ENCODE measurements at regions not wholly inside any gene's neighbourhood (a gene's known extent, or its start where the extent isn't known, plus 50 kb on each side); places are given as distances from the start of the nearest gene placed in this dataset.
A peak's percentile ranks its signal among the peaks of the same experiment; 100 is the strongest.
"Not testable (repeated sequence)": the region's sequence is repeated elsewhere in the genome, so short reads cannot be mapped to it uniquely, and the experiment has no call there.

GRCh38 chr11:34001557-34002064 lies 49.9 kb upstream of the CAPRIN1 start:
- no peak for DNase-seq

GRCh38 chr11:33999393-33999792 lies 52.1 kb upstream of the CAPRIN1 start:
- DNase-seq = no peak

GRCh38 chr11:33997584-33998251 lies 53.8 kb upstream of the CAPRIN1 start:
- DNase-seq = no peak

GRCh38 chr11:33996498-33997454 lies 54.8 kb upstream of the CAPRIN1 start:
- peak; percentile 65 for DNase-seq

GRCh38 chr11:33994937-33995336 lies 56.6 kb upstream of the CAPRIN1 start:
- DNase-seq = no peak

GRCh38 chr11:33991136-33991535 lies 60.4 kb upstream of the CAPRIN1 start:
- not testable (repeated sequence) for DNase-seq

- not testable (repeated sequence) for DNase-seq
Measured at GRCh38 chr11:33990131-33990530, 61.4 kb upstream of the CAPRIN1 start.

GRCh38 chr11:33989461-33989860 lies 62.1 kb upstream of the CAPRIN1 start:
- no peak for DNase-seq

GRCh38 chr11:33988586-33989370 lies 62.8 kb upstream of the CAPRIN1 start:
- no peak for DNase-seq

- peak; percentile 77 for DNase-seq
Measured at GRCh38 chr11:33987975-33988580, 63.5 kb upstream of the CAPRIN1 start.

- DNase-seq = no peak
Measured at GRCh38 chr11:33987545-33987944, 64.0 kb upstream of the CAPRIN1 start.

- not testable (repeated sequence) for DNase-seq
Measured at GRCh38 chr11:33986597-33987501, 64.7 kb upstream of the CAPRIN1 start.

GRCh38 chr11:33984682-33985389 lies 66.7 kb upstream of the CAPRIN1 start:
- DNase-seq = no peak

- DNase-seq = no peak
Measured at GRCh38 chr11:33982661-33983060, 68.9 kb upstream of the CAPRIN1 start.

GRCh38 chr11:33980897-33981296 lies 70.6 kb upstream of the CAPRIN1 start:
- no peak for DNase-seq

- no peak for DNase-seq
Measured at GRCh38 chr11:33978376-33978775, 73.2 kb upstream of the CAPRIN1 start.

- DNase-seq = no peak
Measured at GRCh38 chr11:33977676-33978075, 73.9 kb upstream of the CAPRIN1 start.

GRCh38 chr11:33976495-33977199 lies 74.9 kb upstream of the CAPRIN1 start:
- peak; percentile 12 for DNase-seq

- DNase-seq = no peak
Measured at GRCh38 chr11:33974804-33975203, 76.7 kb upstream of the CAPRIN1 start.

- not testable (repeated sequence) for DNase-seq
Measured at GRCh38 chr11:33971530-33971929, 79.7 kb upstream of the LMO2 start.

All from fibroblast of skin of scalp (primary cell).